ENCODE measurements at regions not wholly inside any gene's neighbourhood (a gene's known extent, or its start where the extent isn't known, plus 50 kb on each side); places are given as distances from the start of the nearest gene placed in this dataset.

DNA sequence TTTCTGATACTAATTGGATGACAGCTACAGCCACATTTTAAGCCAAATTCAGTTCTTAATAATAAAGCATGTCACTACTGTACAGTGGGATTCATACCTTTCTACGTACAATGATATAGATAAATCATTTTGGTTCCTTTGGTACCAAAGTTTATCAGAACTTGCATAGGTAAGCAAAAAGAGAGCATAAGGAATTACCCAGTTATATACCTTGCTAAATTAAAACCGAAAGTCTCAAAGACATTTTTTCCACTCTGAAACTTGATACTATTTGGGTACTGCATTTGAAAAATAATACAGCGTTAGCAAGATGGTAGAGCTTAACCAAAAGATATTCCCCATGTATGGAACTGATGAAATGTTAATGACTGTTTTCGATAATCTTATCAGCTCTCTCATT is 400.9 kb upstream of the ADGRL3 start:
- H3K27ac ChIP-seq (ENCODE audit: low read depth, low read length), result no peak overlapping the region
- H3K4me3 ChIP-seq (ENCODE audit: low read depth in 1 of 2, low read length in 2 of 2), result no peak overlapping the region
- H3K9ac ChIP-seq (ENCODE audit: low read depth in 1 of 2, low read length in 2 of 2), result no peak overlapping the region
- no peaks in the 10 kb centered on the region for H3K27me3 ChIP-seq (ENCODE audit: control insufficient read depth in 1 of 2, insufficient read depth in 2 of 2, low read length in 2 of 2)
- no peaks in the 10 kb centered on the region for H3K4me1 ChIP-seq (ENCODE audit: control insufficient read depth in 1 of 2, insufficient read depth in 2 of 2, low read length in 2 of 2)
- no peaks in the 10 kb centered on the region for H3K36me3 ChIP-seq (ENCODE audit: control insufficient read depth in 1 of 2, insufficient read depth in 2 of 2, low read length in 2 of 2)
- H3K9me3 ChIP-seq (ENCODE audit: control insufficient read depth in 1 of 2, low read length in 2 of 2), result no peaks in the 10 kb centered on the region

- no peak overlapping the region for H3K9ac ChIP-seq (ENCODE audit: low read depth in 1 of 2, low read length in 2 of 2)
- H3K27me3 ChIP-seq (ENCODE audit: control insufficient read depth in 1 of 2, insufficient read depth in 2 of 2, low read length in 2 of 2), result no peaks in the 10 kb centered on the region
- H3K27ac ChIP-seq (ENCODE audit: low read depth, low read length), result no peak overlapping the region
- no peaks in the 10 kb centered on the region for H3K9me3 ChIP-seq (ENCODE audit: control insufficient read depth in 1 of 2, low read length in 2 of 2)
- H3K4me1 ChIP-seq (ENCODE audit: control insufficient read depth in 1 of 2, insufficient read depth in 2 of 2, low read length in 2 of 2), result no peaks in the 10 kb centered on the region
- no peak overlapping the region for H3K4me3 ChIP-seq (ENCODE audit: low read depth in 1 of 2, low read length in 2 of 2)
- no peaks in the 10 kb centered on the region for H3K36me3 ChIP-seq (ENCODE audit: control insufficient read depth in 1 of 2, insufficient read depth in 2 of 2, low read length in 2 of 2)
Observed at GRCh38 chr4:60800701-60801100, 399.4 kb upstream of the ADGRL3 start.

DNA sequence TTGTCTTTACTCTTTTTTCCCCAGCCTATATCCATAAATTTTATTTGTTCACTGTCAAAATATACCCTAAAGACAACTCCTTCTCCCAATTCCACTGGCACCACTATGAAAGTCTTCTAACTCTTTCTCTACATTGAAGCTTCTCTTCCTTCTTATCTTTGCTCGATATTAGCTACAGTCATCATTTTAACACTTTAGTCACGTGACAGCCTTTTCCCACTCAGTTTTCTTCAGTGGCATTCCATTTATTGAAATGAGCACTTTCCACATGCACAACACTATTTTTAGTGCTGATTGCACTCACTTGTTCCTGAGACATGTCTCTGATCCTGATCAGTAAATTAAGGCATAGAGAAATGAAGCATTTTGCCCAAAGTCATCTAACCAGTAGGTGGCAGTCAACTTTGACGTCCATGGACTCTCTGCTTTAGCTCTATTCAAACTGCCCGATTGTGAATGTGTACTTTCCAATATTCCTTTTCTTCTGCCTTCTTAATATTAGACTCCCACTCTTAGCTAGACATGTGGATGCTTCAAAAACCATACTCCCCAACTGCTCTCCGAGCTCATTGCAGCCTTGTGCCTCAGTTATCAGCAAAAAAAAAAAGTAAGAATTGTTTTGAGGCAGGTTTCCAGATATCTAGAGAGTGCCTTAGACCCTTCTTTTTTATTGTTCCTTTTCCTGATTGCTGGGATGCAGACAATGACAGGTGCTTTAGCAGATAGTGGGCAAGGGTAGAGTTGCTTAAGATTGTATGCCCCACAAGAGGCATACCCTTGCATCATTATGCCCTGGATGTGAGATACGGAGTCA is 394.4 kb upstream of the ADGRL3 start:
- Histone ChIP-seq H3K9me3 (ENCODE audit: control insufficient read depth in 1 of 2, low read length in 2 of 2) (no peaks in the 10 kb centered on the region), H3K4me3 (ENCODE audit: low read depth in 1 of 2, low read length in 2 of 2) (no peak overlapping the region), H3K27me3 (ENCODE audit: control insufficient read depth in 1 of 2, insufficient read depth in 2 of 2, low read length in 2 of 2) (no peaks in the 10 kb centered on the region), H3K4me1 (ENCODE audit: control insufficient read depth in 1 of 2, insufficient read depth in 2 of 2, low read length in 2 of 2) (no peaks in the 10 kb centered on the region), H3K27ac (ENCODE audit: low read depth, low read length) (no peak overlapping the region), H3K9ac (ENCODE audit: low read depth in 1 of 2, low read length in 2 of 2) (no peak overlapping the region), H3K36me3 (ENCODE audit: control insufficient read depth in 1 of 2, insufficient read depth in 2 of 2, low read length in 2 of 2) (no peaks in the 10 kb centered on the region)

- no peaks in the 10 kb centered on the region for H3K36me3 ChIP-seq (ENCODE audit: control insufficient read depth in 1 of 2, insufficient read depth in 2 of 2, low read length in 2 of 2)
- no peak overlapping the region for H3K4me3 ChIP-seq (ENCODE audit: low read depth in 1 of 2, low read length in 2 of 2)
- H3K4me1 ChIP-seq (ENCODE audit: control insufficient read depth in 1 of 2, insufficient read depth in 2 of 2, low read length in 2 of 2), result no peaks in the 10 kb centered on the region
- no peak overlapping the region for H3K9ac ChIP-seq (ENCODE audit: low read depth in 1 of 2, low read length in 2 of 2)
- no peaks in the 10 kb centered on the region for H3K27me3 ChIP-seq (ENCODE audit: control insufficient read depth in 1 of 2, insufficient read depth in 2 of 2, low read length in 2 of 2)
- no peaks in the 10 kb centered on the region for H3K9me3 ChIP-seq (ENCODE audit: control insufficient read depth in 1 of 2, low read length in 2 of 2)
- H3K27ac ChIP-seq (ENCODE audit: low read depth, low read length), result no peak overlapping the region
Observed at GRCh38 chr4:60808726-60809485, 391.2 kb upstream of the ADGRL3 start.

DNA sequence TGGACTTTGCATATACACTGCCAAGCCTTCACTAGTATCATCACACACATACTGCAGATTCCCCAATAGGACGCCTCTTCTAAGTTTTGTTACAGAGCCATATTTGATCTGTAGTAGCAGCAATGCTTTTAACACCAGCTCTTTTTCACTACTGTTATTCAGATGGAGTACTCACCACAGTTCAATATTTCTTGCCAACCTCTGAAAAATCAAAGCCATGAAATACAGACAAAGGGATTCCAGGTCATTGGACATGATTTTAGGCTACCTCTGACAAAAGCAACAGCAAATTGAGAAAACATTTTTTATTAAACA is 390.7 kb upstream of the ADGRL3 start:
- no peak overlapping the region for H3K27ac ChIP-seq (ENCODE audit: low read depth, low read length)
- H3K4me3 ChIP-seq (ENCODE audit: low read depth in 1 of 2, low read length in 2 of 2), result no peak overlapping the region
- no peaks in the 10 kb centered on the region for H3K36me3 ChIP-seq (ENCODE audit: control insufficient read depth in 1 of 2, insufficient read depth in 2 of 2, low read length in 2 of 2)

GRCh38 chr4:60812811-60813210 is 387.3 kb upstream of the ADGRL3 start:
- Histone ChIP-seq H3K4me3 (ENCODE audit: low read depth in 1 of 2, low read length in 2 of 2) (no peak overlapping the region), H3K4me1 (ENCODE audit: control insufficient read depth in 1 of 2, insufficient read depth in 2 of 2, low read length in 2 of 2) (no peaks in the 10 kb centered on the region), H3K36me3 (ENCODE audit: control insufficient read depth in 1 of 2, insufficient read depth in 2 of 2, low read length in 2 of 2) (no peaks in the 10 kb centered on the region), H3K27me3 (ENCODE audit: control insufficient read depth in 1 of 2, insufficient read depth in 2 of 2, low read length in 2 of 2) (no peaks in the 10 kb centered on the region), H3K9ac (ENCODE audit: low read depth in 1 of 2, low read length in 2 of 2) (no peak overlapping the region), H3K9me3 (ENCODE audit: control insufficient read depth in 1 of 2, low read length in 2 of 2) (no peaks in the 10 kb centered on the region), H3K27ac (ENCODE audit: low read depth, low read length) (no peak overlapping the region)

More for the DNA sequence above, 390.7 kb upstream of the ADGRL3 start:
- Histone ChIP-seq H3K9ac (ENCODE audit: low read depth in 1 of 2, low read length in 2 of 2) (no peak overlapping the region), H3K9me3 (ENCODE audit: control insufficient read depth in 1 of 2, low read length in 2 of 2) (no peaks in the 10 kb centered on the region), H3K4me1 (ENCODE audit: control insufficient read depth in 1 of 2, insufficient read depth in 2 of 2, low read length in 2 of 2) (no peaks in the 10 kb centered on the region), H3K27me3 (ENCODE audit: control insufficient read depth in 1 of 2, insufficient read depth in 2 of 2, low read length in 2 of 2) (no peaks in the 10 kb centered on the region)

- Histone ChIP-seq H3K9ac (ENCODE audit: low read depth in 1 of 2, low read length in 2 of 2) (no peak overlapping the region), H3K9me3 (ENCODE audit: control insufficient read depth in 1 of 2, low read length in 2 of 2) (no peaks in the 10 kb centered on the region), H3K27me3 (ENCODE audit: control insufficient read depth in 1 of 2, insufficient read depth in 2 of 2, low read length in 2 of 2) (no peaks in the 10 kb centered on the region), H3K27ac (ENCODE audit: low read depth, low read length) (no peak overlapping the region), H3K4me3 (ENCODE audit: low read depth in 1 of 2, low read length in 2 of 2) (no peak overlapping the region), H3K36me3 (ENCODE audit: control insufficient read depth in 1 of 2, insufficient read depth in 2 of 2, low read length in 2 of 2) (no peaks in the 10 kb centered on the region), H3K4me1 (ENCODE audit: control insufficient read depth in 1 of 2, insufficient read depth in 2 of 2, low read length in 2 of 2) (no peaks in the 10 kb centered on the region)
Observed at GRCh38 chr4:60814549-60814948, 385.6 kb upstream of the ADGRL3 start.

DNA sequence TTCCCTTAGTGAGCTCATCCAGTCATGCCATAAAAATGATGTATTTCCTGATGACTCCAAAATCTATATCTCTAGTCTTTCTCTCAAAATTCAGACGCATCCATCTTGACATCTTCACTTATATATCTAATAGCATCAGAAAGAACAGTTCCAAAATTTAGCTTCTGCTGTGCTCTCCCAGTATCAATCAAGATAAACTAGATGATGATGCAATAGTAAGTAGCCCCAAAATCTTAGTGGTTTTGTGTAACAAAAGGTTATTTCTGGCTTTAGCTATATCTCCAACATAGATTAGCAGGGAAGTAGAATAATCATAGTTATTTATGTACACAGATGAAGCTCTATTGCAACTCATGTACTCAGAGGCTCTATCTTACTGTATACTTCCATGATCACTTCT is 382.5 kb upstream of the ADGRL3 start:
- Histone ChIP-seq H3K4me3 (ENCODE audit: low read depth in 1 of 2, low read length in 2 of 2) (no peak overlapping the region), H3K27ac (ENCODE audit: low read depth, low read length) (no peak overlapping the region), H3K9ac (ENCODE audit: low read depth in 1 of 2, low read length in 2 of 2) (no peak overlapping the region), H3K27me3 (ENCODE audit: control insufficient read depth in 1 of 2, insufficient read depth in 2 of 2, low read length in 2 of 2) (no peaks in the 10 kb centered on the region), H3K4me1 (ENCODE audit: control insufficient read depth in 1 of 2, insufficient read depth in 2 of 2, low read length in 2 of 2) (no peaks in the 10 kb centered on the region), H3K9me3 (ENCODE audit: control insufficient read depth in 1 of 2, low read length in 2 of 2) (no peaks in the 10 kb centered on the region), H3K36me3 (ENCODE audit: control insufficient read depth in 1 of 2, insufficient read depth in 2 of 2, low read length in 2 of 2) (no peaks in the 10 kb centered on the region)

DNA sequence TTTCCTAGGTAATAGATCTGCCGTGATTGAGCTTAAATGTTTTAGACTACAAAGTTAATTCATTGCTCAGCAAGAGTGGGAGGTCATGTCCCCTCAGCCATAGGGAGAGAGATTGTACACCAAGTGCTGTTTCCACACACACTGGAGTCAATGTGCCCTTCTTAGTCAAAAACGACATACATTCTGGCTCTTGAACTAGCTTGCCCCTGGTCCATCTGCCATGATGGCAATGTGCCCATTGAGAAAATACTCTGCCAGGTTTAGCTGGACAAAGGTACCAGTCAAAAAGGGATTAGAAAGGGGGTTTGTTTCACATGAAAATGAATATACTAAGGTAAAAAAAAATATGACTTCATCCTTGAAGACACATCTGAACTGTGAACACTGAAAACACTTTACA is 377.1 kb upstream of the ADGRL3 start:
- no peaks in the 10 kb centered on the region for H3K9me3 ChIP-seq (ENCODE audit: control insufficient read depth in 1 of 2, low read length in 2 of 2)
- H3K4me3 ChIP-seq (ENCODE audit: low read depth in 1 of 2, low read length in 2 of 2), result no peak overlapping the region
- H3K27ac ChIP-seq (ENCODE audit: low read depth, low read length), result no peak overlapping the region
- no peak overlapping the region for H3K9ac ChIP-seq (ENCODE audit: low read depth in 1 of 2, low read length in 2 of 2)
- no peaks in the 10 kb centered on the region for H3K36me3 ChIP-seq (ENCODE audit: control insufficient read depth in 1 of 2, insufficient read depth in 2 of 2, low read length in 2 of 2)
- H3K27me3 ChIP-seq (ENCODE audit: control insufficient read depth in 1 of 2, insufficient read depth in 2 of 2, low read length in 2 of 2), result no peaks in the 10 kb centered on the region
- no peaks in the 10 kb centered on the region for H3K4me1 ChIP-seq (ENCODE audit: control insufficient read depth in 1 of 2, insufficient read depth in 2 of 2, low read length in 2 of 2)

DNA sequence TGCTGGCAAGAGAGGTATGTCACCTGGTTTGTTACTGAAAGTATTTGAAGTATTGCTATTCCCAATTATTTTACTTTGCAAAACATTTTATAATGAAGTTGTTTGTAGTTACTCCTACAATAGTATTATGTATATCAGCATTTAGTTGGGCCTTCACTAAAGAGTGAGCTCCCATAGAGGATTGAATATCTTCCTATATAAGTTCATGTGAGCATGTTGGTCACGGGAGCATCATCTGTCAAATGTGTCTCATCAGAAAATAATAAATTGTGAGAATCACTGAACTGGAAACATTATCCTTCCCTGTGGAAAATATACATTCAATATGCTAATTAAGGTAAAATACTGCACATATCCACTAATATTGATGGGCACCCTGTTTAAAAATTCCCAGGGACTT is 360.1 kb upstream of the ADGRL3 start:
- Histone ChIP-seq H3K27ac (ENCODE audit: low read depth, low read length) (no peak overlapping the region), H3K9ac (ENCODE audit: low read depth in 1 of 2, low read length in 2 of 2) (no peak overlapping the region), H3K4me3 (ENCODE audit: low read depth in 1 of 2, low read length in 2 of 2) (no peak overlapping the region), H3K4me1 (ENCODE audit: control insufficient read depth in 1 of 2, insufficient read depth in 2 of 2, low read length in 2 of 2) (no peaks in the 10 kb centered on the region), H3K27me3 (ENCODE audit: control insufficient read depth in 1 of 2, insufficient read depth in 2 of 2, low read length in 2 of 2) (no peaks in the 10 kb centered on the region), H3K36me3 (ENCODE audit: control insufficient read depth in 1 of 2, insufficient read depth in 2 of 2, low read length in 2 of 2) (no peaks in the 10 kb centered on the region), H3K9me3 (ENCODE audit: control insufficient read depth in 1 of 2, low read length in 2 of 2) (no peaks in the 10 kb centered on the region)

All from duodenal mucosa (tissue), 2 donors.